ENCODE measurements at regions not wholly inside any gene's neighbourhood (a gene's known extent, or its start where the extent isn't known, plus 50 kb on each side); places are given as distances from the start of the nearest gene placed in this dataset.

DNA sequence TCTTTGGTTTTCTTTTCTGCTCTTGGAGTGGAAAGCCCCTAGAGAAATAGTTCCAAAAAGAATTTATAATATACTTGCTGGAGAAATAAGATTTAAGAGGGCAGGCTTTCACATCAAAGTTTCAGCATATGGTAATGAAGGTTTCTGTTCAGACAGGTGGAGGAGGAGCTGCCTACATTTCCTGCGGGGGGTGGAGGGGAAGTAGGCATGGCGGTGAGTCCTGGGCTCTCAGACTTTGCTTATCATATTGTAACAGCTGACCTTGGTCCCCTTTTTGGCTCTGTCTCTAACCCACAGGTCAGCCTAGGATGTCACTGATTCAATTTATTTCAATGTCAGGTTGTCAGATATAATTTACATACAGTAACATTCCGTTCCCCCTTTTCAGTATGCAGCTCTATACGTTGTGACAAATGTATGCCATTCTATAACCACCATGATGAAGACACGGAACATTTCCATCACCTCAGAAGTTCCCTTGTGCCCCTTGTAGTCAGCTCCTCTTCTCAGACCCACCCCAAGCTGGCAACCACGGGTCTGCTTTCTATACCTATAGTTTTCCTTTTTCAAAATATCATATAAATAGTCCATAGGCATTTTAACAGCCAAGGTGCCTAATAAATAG, 77.6 kb upstream of the GGTLC1 start:
- H3K4me1 Mint-ChIP-seq (ENCODE audit: unreplicated experiment) = peaks cover 7% of the 10 kb centered on the region
- H3K27ac Mint-ChIP-seq (ENCODE audit: unreplicated experiment) = no peak overlapping the region
- DNase-seq (ENCODE audit: low spot score) = no peak
- TF ChIP-seq, protein P1, sequence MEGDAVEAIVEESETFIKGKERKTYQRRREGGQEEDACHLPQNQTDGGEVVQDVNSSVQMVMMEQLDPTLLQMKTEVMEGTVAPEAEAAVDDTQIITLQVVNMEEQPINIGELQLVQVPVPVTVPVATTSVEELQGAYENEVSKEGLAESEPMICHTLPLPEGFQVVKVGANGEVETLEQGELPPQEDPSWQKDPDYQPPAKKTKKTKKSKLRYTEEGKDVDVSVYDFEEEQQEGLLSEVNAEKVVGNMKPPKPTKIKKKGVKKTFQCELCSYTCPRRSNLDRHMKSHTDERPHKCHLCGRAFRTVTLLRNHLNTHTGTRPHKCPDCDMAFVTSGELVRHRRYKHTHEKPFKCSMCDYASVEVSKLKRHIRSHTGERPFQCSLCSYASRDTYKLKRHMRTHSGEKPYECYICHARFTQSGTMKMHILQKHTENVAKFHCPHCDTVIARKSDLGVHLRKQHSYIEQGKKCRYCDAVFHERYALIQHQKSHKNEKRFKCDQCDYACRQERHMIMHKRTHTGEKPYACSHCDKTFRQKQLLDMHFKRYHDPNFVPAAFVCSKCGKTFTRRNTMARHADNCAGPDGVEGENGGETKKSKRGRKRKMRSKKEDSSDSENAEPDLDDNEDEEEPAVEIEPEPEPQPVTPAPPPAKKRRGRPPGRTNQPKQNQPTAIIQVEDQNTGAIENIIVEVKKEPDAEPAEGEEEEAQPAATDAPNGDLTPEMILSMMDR (IDR thresholded peaks at IDR 0.05; ENCODE audit: unreplicated experiment) = no peak
- no peaks in the 10 kb centered on the region for H3K9me3 Mint-ChIP-seq (ENCODE audit: unreplicated experiment)
- H3K27me3 Mint-ChIP-seq (ENCODE audit: unreplicated experiment) = no peaks in the 10 kb centered on the region
- no peak overlapping the region for H3K4me3 Mint-ChIP-seq (ENCODE audit: unreplicated experiment)
- H3K36me3 Mint-ChIP-seq (ENCODE audit: low read depth, unreplicated experiment) = no peaks in the 10 kb centered on the region

DNA sequence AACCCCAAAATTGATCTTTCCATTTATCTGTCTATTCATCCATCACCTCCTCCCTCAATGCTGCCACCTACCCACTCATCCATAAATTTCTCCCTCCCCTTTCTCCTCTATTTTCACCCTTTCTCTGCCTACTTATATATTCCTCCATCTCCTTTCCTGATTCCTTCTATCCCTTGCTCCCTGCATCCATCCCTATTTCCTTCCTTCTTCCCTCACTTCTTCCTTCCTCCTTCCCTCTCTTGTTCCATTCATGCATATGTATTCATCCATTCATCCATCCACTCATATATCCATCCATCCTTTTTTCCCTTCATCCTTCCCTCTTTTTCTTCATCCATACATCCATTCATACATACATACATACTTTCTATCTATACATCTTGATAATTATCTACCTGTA, 76.3 kb upstream of the GGTLC1 start:
- TF ChIP-seq, protein P1 (IDR thresholded peaks at IDR 0.05; ENCODE audit: unreplicated experiment) = no peak
- Mint-ChIP-seq H3K4me1 (ENCODE audit: unreplicated experiment) (peaks cover 7% of the 10 kb centered on the region), H3K27ac (ENCODE audit: unreplicated experiment) (no peak overlapping the region), H3K4me3 (ENCODE audit: unreplicated experiment) (no peak overlapping the region), H3K27me3 (ENCODE audit: unreplicated experiment) (no peaks in the 10 kb centered on the region), H3K9me3 (ENCODE audit: unreplicated experiment) (no peaks in the 10 kb centered on the region), H3K36me3 (ENCODE audit: low read depth, unreplicated experiment) (no peaks in the 10 kb centered on the region)
- no peak for DNase-seq (ENCODE audit: low spot score)

DNA sequence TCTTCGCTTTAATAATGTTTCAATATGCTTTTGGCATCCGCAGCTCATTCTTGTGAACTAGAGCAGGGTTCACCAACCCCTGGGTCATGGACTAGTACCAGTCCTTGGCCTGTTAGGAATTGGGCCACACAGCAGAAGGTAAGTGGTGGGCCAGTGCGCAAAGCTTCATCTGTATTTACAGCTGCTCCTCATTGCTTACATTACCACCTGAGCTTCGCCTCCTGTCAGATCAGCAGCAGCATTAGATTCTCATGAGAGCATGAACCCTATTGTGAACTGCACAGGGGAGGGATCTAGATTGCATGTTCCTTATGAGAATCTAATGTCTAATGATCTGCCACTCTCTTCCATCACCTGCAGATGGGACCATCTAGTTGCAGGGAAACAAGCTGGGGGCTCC, 75.5 kb upstream of the GGTLC1 start:
- peaks cover 7% of the 10 kb centered on the region for H3K4me1 Mint-ChIP-seq (ENCODE audit: unreplicated experiment)
- H3K36me3 Mint-ChIP-seq (ENCODE audit: low read depth, unreplicated experiment) = no peaks in the 10 kb centered on the region
- H3K27ac Mint-ChIP-seq (ENCODE audit: unreplicated experiment) = no peak overlapping the region
- DNase-seq (ENCODE audit: low spot score) = no peak
- no peaks in the 10 kb centered on the region for H3K27me3 Mint-ChIP-seq (ENCODE audit: unreplicated experiment)
- TF ChIP-seq, protein P1 (IDR thresholded peaks at IDR 0.05; ENCODE audit: unreplicated experiment) = no peak
- no peak overlapping the region for H3K4me3 Mint-ChIP-seq (ENCODE audit: unreplicated experiment)
- H3K9me3 Mint-ChIP-seq (ENCODE audit: unreplicated experiment) = no peaks in the 10 kb centered on the region

DNA sequence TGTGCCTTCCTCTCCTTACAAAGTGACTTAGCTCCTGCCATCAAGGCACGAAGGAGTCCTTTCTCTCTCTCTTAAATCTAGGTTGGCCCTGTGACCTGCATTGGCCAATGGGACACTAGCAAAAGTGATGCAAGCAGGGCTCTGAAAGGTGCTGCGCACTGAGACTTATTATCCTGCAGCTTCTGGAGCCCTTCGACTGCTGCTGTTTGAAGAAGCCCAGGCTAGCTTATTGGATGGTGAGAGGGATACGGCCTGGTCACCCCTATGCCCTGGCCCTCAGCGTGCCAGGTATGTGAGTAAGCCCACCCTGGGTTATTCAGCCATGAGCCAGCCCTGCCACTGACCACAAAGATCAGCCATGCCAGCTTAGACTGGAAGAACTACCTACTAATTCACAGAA, 74.5 kb upstream of the GGTLC1 start:
- TF ChIP-seq, protein P1 (IDR thresholded peaks at IDR 0.05; ENCODE audit: unreplicated experiment) = no peak
- Mint-ChIP-seq H3K4me3 (ENCODE audit: unreplicated experiment) (no peak overlapping the region), H3K27me3 (ENCODE audit: unreplicated experiment) (no peaks in the 10 kb centered on the region), H3K9me3 (ENCODE audit: unreplicated experiment) (no peaks in the 10 kb centered on the region), H3K27ac (ENCODE audit: unreplicated experiment) (no peak overlapping the region), H3K36me3 (ENCODE audit: low read depth, unreplicated experiment) (no peaks in the 10 kb centered on the region), H3K4me1 (ENCODE audit: unreplicated experiment) (peaks cover 7% of the 10 kb centered on the region)
- DNase-seq (ENCODE audit: low spot score) = no peak

DNA sequence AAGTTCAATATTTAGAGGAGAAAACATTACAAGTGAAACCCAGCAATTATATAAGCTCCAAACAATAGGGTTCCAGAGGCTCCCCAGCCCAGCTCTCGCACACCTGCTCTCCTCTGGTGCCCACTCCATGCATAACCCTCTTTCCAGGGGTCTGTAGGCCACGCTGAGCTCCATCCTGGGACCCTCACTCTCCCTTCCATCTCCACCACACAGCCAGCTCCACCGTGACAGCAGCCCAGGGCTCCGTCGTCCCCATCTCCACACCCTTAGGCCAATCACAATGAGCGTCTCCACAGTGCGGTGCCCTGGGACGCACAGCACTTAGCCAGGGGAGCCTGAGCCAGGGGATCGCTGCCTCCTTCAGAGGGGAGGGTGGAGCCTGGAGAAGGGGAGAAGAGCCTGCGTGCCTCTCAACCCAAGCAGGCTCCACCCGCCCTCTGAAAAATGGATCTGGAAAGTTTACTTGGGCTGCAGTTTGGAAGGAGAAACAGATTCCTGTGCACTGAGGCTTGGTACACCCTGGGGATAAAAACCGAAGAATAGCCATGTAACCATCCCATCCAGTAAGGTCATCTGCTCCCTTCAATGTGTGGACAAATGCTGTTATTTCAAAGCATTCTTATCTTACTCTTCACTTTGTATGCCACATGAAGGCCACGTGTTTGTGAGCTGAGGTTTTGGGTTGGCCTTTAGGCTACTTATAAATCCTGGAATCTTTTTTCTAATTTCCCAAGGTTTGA, 72.4 kb upstream of the GGTLC1 start:
- H3K9me3 Mint-ChIP-seq (ENCODE audit: unreplicated experiment) = no peaks in the 10 kb centered on the region
- no peak overlapping the region for H3K4me3 Mint-ChIP-seq (ENCODE audit: unreplicated experiment)
- no peaks in the 10 kb centered on the region for H3K36me3 Mint-ChIP-seq (ENCODE audit: low read depth, unreplicated experiment)
- peaks cover 3% of the 10 kb centered on the region for H3K4me1 Mint-ChIP-seq (ENCODE audit: unreplicated experiment)
- TF ChIP-seq, protein P1 (IDR thresholded peaks at IDR 0.05; ENCODE audit: unreplicated experiment) = no peak
- no peaks in the 10 kb centered on the region for H3K27me3 Mint-ChIP-seq (ENCODE audit: unreplicated experiment)
- no peak overlapping the region for H3K27ac Mint-ChIP-seq (ENCODE audit: unreplicated experiment)
- DNase-seq (ENCODE audit: low spot score) = no peak
